ENCODE measurements at regions not wholly inside any gene's neighbourhood (a gene's known extent, or its start where the extent isn't known, plus 50 kb on each side); places are given as distances from the start of the nearest gene placed in this dataset.

- Histone ChIP-seq H3K4me1 (replicated peaks in 1 of 4; ENCODE audit: control insufficient read depth in 3 of 4, insufficient read depth in 4 of 4, low read length in 3 of 4) (no peaks in the 10 kb centered on the region), H3K4me2 (ENCODE audit: insufficient read depth in 1 of 2, low read depth in 2 of 2, low read length in 2 of 2) (no peak overlapping the region), H2BK5ac (ENCODE audit: low read depth, low read length) (no peak overlapping the region), H3K23ac (ENCODE audit: insufficient read length) (no peak overlapping the region), H3K4me3 (ENCODE audit: extremely low read depth in 1 of 4, insufficient read depth in 2 of 4, low read depth in 3 of 4, low read length in 4 of 4) (no peak overlapping the region), H2BK12ac (ENCODE audit: low read depth, low read length) (no peak overlapping the region), H3K36me3 (ENCODE audit: control insufficient read depth in 2 of 4, insufficient read depth in 4 of 4, low read length in 3 of 4) (no peaks in the 10 kb centered on the region), H3K14ac (ENCODE audit: insufficient read length) (no peak overlapping the region), H2AFZ (ENCODE audit: low read length) (no peak overlapping the region), H3K23me2 (ENCODE audit: low read depth, low read length) (no peaks in the 10 kb centered on the region), H3K79me1 (ENCODE audit: low read depth, low read length) (no peaks in the 10 kb centered on the region), H3K4ac (replicated peaks; ENCODE audit: insufficient read length, low read depth, low read length) (no peak overlapping the region), H3K79me2 (ENCODE audit: control insufficient read depth in 1 of 2, insufficient read depth in 2 of 2, low read length in 2 of 2) (no peaks in the 10 kb centered on the region), H3K27ac (ENCODE audit: low read depth, low read length) (no peak overlapping the region), H3K9me3 (ENCODE audit: insufficient read depth in 2 of 2, low read depth in 1 of 2, low read length in 1 of 2) (no peaks in the 10 kb centered on the region), H4K91ac (replicated peaks; ENCODE audit: insufficient read length, low read length) (no peak overlapping the region), H2BK120ac (replicated peaks; ENCODE audit: low read depth, low read length) (no peak overlapping the region), H3K27me3 (replicated peaks in 1 of 4; ENCODE audit: control insufficient read depth in 3 of 4, extremely low read depth in 1 of 4, insufficient read depth in 3 of 4, low read length in 3 of 4) (no peaks in the 10 kb centered on the region), H4K8ac (ENCODE audit: extremely low read depth, insufficient read depth, low read length) (no peak overlapping the region), H3K9ac (replicated peaks in 1 of 4; ENCODE audit: extremely low read depth in 1 of 4, low read depth in 3 of 4, low read length in 3 of 4) (no peak overlapping the region), H3K56ac (replicated peaks; ENCODE audit: insufficient read length, low read depth, low read length) (no peak overlapping the region), H3K18ac (ENCODE audit: extremely low read depth, low read length) (no peak overlapping the region), H2BK20ac (ENCODE audit: low read length) (no peak overlapping the region), H2BK15ac (ENCODE audit: low read length) (no peak overlapping the region), H2AK5ac (ENCODE audit: low read depth, low read length) (no peak overlapping the region), H4K20me1 (replicated peaks in 1 of 2; ENCODE audit: control insufficient read depth in 1 of 2, insufficient read depth in 2 of 2, low read length in 2 of 2) (no peaks in the 10 kb centered on the region), H4K5ac (ENCODE audit: insufficient read length, low read depth, low read length) (no peak overlapping the region)
- POLR2A ChIA-PET (ENCODE audit: partially characterized antibody), result no interaction called here
- CTCF ChIA-PET (ENCODE audit: partially characterized antibody), result interaction anchor here (1.1 kb wide), 1 partner anchor 9 kb away, joined by 3 read pairs; no protein-coding TSS in a partner anchor
- 93% methylated on average over 3 of the region's 3 CpGs; no CpG with 5 or more reads in 1 of the 2 experiments for WGBS, 2 experiments (ENCODE audit: extremely low coverage in 1 of 2, insufficient coverage in 1 of 2, insufficient read length in 1 of 2, insufficient replicate concordance in 2 of 2, low coverage in 1 of 2, low lambda C conversion rate in 2 of 2, missing lambda C conversion rate in 1 of 2)
- DNase-seq (ENCODE audit: low read depth in 1 of 2, low spot score in 2 of 2), result no peak
- FAIRE-seq, result no peak
- TF ChIP-seq, protein P1, sequence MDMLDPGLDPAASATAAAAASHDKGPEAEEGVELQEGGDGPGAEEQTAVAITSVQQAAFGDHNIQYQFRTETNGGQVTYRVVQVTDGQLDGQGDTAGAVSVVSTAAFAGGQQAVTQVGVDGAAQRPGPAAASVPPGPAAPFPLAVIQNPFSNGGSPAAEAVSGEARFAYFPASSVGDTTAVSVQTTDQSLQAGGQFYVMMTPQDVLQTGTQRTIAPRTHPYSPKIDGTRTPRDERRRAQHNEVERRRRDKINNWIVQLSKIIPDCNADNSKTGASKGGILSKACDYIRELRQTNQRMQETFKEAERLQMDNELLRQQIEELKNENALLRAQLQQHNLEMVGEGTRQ (IDR thresholded peaks at IDR 0.05; ENCODE audit: low read length), result no peak
- TF ChIP-seq YY1 (IDR thresholded peaks at IDR 0.05; ENCODE audit: low read depth, low read length) (no peak), SAP30 (IDR thresholded peaks at IDR 0.05; ENCODE audit: insufficient read depth, insufficient replicate concordance, low read length) (no peak)
Measured at GRCh38 chr13:21996049-21996448, 325.2 kb downstream of the FGF9 start.
